ENCODE measurements at regions not wholly inside any gene's neighbourhood (a gene's known extent, or its start where the extent isn't known, plus 50 kb on each side); places are given as distances from the start of the nearest gene placed in this dataset.

DNA sequence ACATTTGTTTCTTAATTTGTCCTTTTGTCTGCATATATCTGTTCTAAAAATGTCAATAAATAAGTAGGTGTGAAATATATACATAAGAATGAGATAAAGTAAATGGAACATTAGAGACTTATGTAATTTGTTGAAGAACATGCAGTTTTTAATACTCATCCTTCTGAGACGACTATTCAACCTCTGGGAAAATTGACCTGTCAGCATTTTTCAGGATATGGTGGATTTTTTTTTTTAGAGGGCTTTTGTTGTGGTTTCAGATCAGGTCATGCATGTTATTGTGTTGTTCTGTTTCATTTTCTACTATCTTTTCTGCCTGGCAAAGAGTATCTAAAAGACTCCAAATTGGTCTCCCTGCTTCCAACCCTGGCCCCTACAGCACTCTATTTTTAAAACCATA, 97.3 kb downstream of the PCDH7 start:
- H3K4me1 Mint-ChIP-seq: no peaks in the 10 kb centered on the region
- intact Hi-C loops (cut with micrococcal nuclease): no loop called here
- ATAC-seq (ENCODE audit: low read depth) (no peak), DNase-seq (no peak)
- no peak overlapping the region for H3K4me3 Mint-ChIP-seq
- no peak overlapping the region for H3K27ac Mint-ChIP-seq
- ChIA-PET CTCF (no interaction called here), POLR2A (no interaction called here)
- no peaks in the 10 kb centered on the region for H3K9me3 Mint-ChIP-seq
- H3K27me3 Mint-ChIP-seq: no peaks in the 10 kb centered on the region
- TF ChIP-seq, protein P1, sequence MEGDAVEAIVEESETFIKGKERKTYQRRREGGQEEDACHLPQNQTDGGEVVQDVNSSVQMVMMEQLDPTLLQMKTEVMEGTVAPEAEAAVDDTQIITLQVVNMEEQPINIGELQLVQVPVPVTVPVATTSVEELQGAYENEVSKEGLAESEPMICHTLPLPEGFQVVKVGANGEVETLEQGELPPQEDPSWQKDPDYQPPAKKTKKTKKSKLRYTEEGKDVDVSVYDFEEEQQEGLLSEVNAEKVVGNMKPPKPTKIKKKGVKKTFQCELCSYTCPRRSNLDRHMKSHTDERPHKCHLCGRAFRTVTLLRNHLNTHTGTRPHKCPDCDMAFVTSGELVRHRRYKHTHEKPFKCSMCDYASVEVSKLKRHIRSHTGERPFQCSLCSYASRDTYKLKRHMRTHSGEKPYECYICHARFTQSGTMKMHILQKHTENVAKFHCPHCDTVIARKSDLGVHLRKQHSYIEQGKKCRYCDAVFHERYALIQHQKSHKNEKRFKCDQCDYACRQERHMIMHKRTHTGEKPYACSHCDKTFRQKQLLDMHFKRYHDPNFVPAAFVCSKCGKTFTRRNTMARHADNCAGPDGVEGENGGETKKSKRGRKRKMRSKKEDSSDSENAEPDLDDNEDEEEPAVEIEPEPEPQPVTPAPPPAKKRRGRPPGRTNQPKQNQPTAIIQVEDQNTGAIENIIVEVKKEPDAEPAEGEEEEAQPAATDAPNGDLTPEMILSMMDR (IDR thresholded peaks at IDR 0.05): no peak
- no peaks in the 10 kb centered on the region for H3K36me3 Mint-ChIP-seq (ENCODE audit: low read depth)

DNA sequence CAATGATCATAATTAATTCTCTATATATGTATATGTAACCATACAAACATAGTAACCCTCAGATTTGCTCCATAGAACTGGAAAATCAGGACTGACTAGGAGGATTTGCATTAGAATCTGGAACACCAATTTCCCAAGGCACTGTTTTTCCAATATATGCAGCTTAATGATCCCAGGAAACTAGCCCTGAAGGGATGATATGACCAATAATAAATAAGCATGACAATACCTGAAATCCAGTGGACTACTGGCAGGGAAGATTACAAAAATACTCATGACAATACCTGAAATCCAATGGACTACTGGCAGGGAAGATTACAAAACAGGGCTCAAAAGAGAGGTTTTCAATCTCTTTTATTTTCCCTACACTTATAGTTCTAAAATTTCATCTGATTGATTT, 98.4 kb downstream of the PCDH7 start:
- DNase-seq: no peak
- no peak for ATAC-seq (ENCODE audit: low read depth)
- H3K36me3 Mint-ChIP-seq (ENCODE audit: low read depth): no peaks in the 10 kb centered on the region
- CTCF ChIA-PET: no interaction called here
- TF ChIP-seq, protein P1 (IDR thresholded peaks at IDR 0.05): no peak
- no peaks in the 10 kb centered on the region for H3K4me1 Mint-ChIP-seq
- POLR2A ChIA-PET: no interaction called here
- no peaks in the 10 kb centered on the region for H3K9me3 Mint-ChIP-seq
- no peaks in the 10 kb centered on the region for H3K27me3 Mint-ChIP-seq
- intact Hi-C loops (cut with micrococcal nuclease): no loop called here
- no peak overlapping the region for H3K4me3 Mint-ChIP-seq
- H3K27ac Mint-ChIP-seq: no peak overlapping the region

DNA sequence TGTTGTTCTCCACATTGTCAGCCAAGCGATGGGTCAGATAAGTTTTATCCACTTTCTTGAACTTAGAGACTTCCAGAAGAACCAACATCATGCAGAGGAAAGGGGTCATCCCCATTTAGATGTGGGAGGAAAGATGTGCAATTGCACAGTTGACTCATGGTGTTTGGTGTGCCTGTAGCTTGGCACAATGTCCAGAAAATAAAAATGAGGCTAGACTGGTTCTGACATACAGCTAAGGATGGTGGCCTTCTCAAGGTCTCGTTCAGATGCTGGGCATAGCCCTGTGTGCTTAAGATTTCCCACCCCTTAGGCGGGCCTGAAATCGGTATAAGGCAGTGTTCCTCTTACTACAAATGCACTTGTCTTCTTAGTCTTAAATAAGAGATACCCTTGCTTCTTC, 101.1 kb downstream of the PCDH7 start:
- CTCF ChIA-PET: no interaction called here
- intact Hi-C loops (cut with micrococcal nuclease): no loop called here
- H3K27ac Mint-ChIP-seq: no peak overlapping the region
- no peaks in the 10 kb centered on the region for H3K4me1 Mint-ChIP-seq
- DNase-seq: no peak
- ATAC-seq (ENCODE audit: low read depth): no peak
- H3K27me3 Mint-ChIP-seq: no peaks in the 10 kb centered on the region
- no peak overlapping the region for H3K4me3 Mint-ChIP-seq
- TF ChIP-seq, protein P1 (IDR thresholded peaks at IDR 0.05): no peak
- H3K9me3 Mint-ChIP-seq: no peaks in the 10 kb centered on the region
- no peaks in the 10 kb centered on the region for H3K36me3 Mint-ChIP-seq (ENCODE audit: low read depth)
- POLR2A ChIA-PET: no interaction called here

DNA sequence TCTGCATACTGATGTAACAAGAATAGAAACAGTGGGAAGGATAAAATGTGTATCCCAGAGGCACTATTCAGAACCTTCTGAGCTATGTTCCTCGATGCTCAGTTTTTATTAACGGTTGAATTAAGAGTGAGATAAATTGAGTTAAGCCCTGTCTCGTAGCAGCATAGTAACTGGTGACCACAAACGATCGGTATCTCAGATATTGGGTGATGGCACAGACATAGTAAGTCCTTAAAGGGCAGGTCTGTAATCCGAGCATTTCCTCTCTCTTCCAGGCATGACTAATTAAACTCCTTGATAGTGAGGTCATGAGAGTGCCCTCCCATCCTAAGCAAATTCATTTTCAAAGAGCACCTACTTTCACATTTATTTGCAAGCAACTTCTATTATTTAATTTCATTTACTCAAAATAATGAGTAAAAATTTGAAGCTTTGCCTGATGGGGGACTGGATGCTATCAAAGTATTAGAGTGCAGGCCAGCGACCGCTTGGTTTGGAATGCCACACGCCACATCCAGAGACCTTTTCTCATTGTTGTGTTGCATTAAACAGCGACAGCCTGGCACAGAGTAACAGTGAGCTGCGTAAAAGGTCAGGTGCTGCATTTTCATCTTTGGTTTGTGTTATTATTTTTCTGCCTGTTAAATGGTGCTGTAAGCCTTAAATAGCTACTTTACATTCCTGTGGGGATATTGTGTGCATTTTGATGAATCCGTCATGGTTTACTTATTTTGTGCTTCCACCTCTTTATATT, 101.9 kb downstream of the PCDH7 start:
- DNase-seq: no peak
- no peaks in the 10 kb centered on the region for H3K4me1 Mint-ChIP-seq
- TF ChIP-seq, protein P1 (IDR thresholded peaks at IDR 0.05): no peak

DNA sequence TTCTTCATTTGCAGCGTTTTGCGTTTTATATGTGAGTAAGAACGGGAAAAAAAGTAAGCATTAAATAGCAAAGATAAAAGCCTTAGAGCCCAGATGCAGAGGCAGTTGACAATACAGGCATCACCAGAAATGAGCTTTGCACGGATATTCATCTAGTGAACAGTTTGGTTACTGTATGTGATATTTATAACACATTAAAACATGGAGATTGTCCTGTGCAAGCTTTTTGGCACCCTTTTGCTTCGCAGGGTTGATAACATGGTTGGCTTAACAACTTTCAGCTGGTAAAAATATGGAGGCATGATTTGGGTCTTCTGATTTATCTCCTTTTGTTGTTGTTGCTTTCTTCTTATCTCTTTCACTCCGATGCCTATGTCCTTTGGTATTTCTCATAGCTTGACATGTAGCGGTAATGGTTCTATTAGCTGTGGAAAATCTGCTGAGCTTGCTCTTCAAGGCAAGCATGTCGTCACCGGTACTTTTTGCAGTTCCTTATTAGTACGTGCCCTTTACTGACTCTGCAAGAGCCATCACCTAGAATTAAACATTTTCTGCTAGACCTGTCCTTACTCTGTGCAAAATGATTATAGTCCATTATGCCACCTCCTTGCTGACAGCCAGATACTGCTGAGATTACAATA, 102.9 kb downstream of the PCDH7 start:
- H3K27me3 Mint-ChIP-seq: no peaks in the 10 kb centered on the region
- CTCF ChIA-PET: no interaction called here
- H3K4me1 Mint-ChIP-seq: no peaks in the 10 kb centered on the region
- no peaks in the 10 kb centered on the region for H3K9me3 Mint-ChIP-seq
- H3K27ac Mint-ChIP-seq: no peak overlapping the region
- ATAC-seq (ENCODE audit: low read depth): no peak
- TF ChIP-seq, protein P1 (IDR thresholded peaks at IDR 0.05): no peak
- DNase-seq: no peak
- H3K36me3 Mint-ChIP-seq (ENCODE audit: low read depth): no peaks in the 10 kb centered on the region
- intact Hi-C loops (cut with micrococcal nuclease): no loop called here
- POLR2A ChIA-PET: no interaction called here
- no peak overlapping the region for H3K4me3 Mint-ChIP-seq

More for the DNA sequence above, 101.9 kb downstream of the PCDH7 start:
- Mint-ChIP-seq H3K36me3 (ENCODE audit: low read depth) (no peaks in the 10 kb centered on the region), H3K27me3 (no peaks in the 10 kb centered on the region), H3K9me3 (no peaks in the 10 kb centered on the region), H3K4me3 (no peak overlapping the region), H3K27ac (no peak overlapping the region)
- ChIA-PET CTCF (no interaction called here), POLR2A (no interaction called here)
- no peak for ATAC-seq (ENCODE audit: low read depth)
- intact Hi-C loops (cut with micrococcal nuclease): no loop called here

All from activated B cell treated with CpG ODN at 0.5 μM for 24 hours (primary cell).